Uterus (tissue), 2 donors: ENCODE measurements at regions not wholly inside any gene's neighbourhood (a gene's known extent, or its start where the extent isn't known, plus 50 kb on each side); places are given as distances from the start of the nearest gene placed in this dataset.

Experiments used
- CTCF ChIP-seq, 4 experiments: fragments of 200-600 bp in 2 of 4; fragments of 450-650 bp in 2 of 4; sonication (generic) in 2 of 4; IDR thresholded peaks; one replicate each; pipeline ENCODE4 v1.5.1; 2016 to 2019; ENCODE audit warnings: antibody characterized with exemption in 4 of 4, mild to moderate bottlenecking in 2 of 4, moderate library complexity in 1 of 4
- POLR2A ChIP-seq, 2 donors: fragments of 450-650 bp; IDR thresholded peaks; one replicate each; pipeline ENCODE4 v1.6.1; 2016; ENCODE audit warnings: antibody characterized with exemption in 2 of 2, mild to moderate bottlenecking in 1 of 2, moderate library complexity in 1 of 2

DNA sequence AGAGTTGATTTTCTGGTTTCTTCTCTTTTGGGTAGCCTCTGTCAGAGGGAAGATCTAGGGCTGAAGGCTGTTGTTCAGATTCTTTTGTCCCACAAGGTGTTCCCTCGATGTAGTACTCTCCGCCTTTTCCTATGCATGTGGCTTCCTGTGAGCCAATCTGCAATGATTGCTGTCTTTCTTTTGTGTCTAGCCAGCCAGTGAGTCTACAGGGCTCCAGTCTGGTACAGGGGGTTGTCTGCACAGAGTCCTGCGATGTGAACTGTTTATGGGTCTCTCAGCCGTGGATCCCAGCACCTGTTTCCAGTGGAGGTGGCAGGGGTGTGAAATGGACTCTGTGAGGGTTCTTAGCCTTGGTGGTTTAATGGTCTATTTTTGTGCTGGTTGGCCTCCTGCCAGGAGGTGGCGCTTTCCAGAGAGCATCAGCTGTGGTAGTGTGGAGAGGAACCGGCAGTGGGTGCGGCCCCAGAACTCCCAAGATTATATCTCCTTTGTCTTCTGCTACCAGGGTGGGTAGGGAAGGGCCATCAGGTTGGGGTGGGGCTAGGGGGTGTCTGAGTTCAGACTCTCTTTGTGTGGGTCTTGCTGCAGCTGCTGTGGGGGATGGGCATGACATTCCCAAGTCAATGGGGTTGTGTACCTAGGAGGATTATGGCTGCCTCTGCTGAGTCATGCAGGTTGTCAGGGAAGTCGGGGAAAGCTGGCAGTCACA is 81.3 kb upstream of the C21orf91 start:
- TF ChIP-seq CTCF (IDR thresholded peaks at IDR 0.05) (no peak), POLR2A (IDR thresholded peaks at IDR 0.05) (no peak)
